ENCODE measurements at regions not wholly inside any gene's neighbourhood (a gene's known extent, or its start where the extent isn't known, plus 50 kb on each side); places are given as distances from the start of the nearest gene placed in this dataset.

DNA sequence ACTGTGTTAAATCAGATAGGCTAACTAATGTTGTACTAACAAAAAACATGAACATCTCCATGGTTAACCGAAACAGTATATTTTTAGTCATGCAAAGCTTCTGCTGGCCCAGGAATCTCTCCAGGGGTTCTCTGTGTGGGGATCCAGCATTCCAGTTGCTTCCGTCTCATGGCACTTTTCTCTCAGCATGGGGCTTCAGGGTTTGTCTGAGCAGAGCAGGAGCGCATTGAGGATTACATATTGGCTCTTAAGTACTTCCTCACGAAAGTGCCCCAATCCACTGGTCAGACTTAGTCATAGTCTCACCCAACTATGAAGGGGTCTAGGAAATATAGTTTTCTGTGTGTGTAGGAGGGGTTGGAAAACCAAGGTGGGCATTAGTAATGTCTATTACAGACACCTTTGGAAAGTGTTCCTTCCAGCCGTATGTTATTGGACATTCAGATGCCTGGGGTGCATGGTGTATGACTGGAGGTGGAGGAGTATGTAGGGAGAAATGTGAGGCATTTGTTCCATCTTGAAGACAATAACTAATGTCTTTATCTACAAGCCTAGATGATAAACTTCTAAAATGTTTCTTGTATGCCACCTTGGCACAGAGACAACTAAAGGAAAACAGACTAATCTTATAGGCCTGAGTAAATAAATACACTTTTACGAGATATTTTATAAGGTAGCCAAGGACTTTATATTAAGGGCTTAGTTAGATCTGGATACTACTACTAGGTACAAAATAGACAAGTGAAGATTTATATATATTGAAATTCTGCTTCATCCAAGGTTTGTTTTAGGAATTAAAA, 123.8 kb upstream of the ZEB2 start:
- no peak for TF ChIP-seq POLR2A (IDR thresholded peaks at IDR 0.05)
- TF ChIP-seq, protein P1, sequence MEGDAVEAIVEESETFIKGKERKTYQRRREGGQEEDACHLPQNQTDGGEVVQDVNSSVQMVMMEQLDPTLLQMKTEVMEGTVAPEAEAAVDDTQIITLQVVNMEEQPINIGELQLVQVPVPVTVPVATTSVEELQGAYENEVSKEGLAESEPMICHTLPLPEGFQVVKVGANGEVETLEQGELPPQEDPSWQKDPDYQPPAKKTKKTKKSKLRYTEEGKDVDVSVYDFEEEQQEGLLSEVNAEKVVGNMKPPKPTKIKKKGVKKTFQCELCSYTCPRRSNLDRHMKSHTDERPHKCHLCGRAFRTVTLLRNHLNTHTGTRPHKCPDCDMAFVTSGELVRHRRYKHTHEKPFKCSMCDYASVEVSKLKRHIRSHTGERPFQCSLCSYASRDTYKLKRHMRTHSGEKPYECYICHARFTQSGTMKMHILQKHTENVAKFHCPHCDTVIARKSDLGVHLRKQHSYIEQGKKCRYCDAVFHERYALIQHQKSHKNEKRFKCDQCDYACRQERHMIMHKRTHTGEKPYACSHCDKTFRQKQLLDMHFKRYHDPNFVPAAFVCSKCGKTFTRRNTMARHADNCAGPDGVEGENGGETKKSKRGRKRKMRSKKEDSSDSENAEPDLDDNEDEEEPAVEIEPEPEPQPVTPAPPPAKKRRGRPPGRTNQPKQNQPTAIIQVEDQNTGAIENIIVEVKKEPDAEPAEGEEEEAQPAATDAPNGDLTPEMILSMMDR (IDR thresholded peaks at IDR 0.05) = no peak
